GM21528 (cell line): ENCODE measurements at regions not wholly inside any gene's neighbourhood (a gene's known extent, or its start where the extent isn't known, plus 50 kb on each side); places are given as distances from the start of the nearest gene placed in this dataset.

Experiments
- ATAC-seq: cut with Tn5 transposase; IDR thresholded peaks from one replicate; pipeline ENCODE4 v1.9.1; 2021; ENCODE audit warnings: mild to moderate bottlenecking, moderate library complexity; ENCODE audit not compliant: unreplicated experiment, low FRiP score

GRCh38 chr10:62623223-62623622, 181.3 kb upstream of the ADO start:
- ATAC-seq, result no peak

GRCh38 chr10:62625484-62625883, 179.0 kb upstream of the ADO start:
- ATAC-seq, result no peak

- ATAC-seq, result no peak
Measured at GRCh38 chr10:62626079-62626478, 178.4 kb upstream of the ADO start.

- no peak for ATAC-seq
Measured at GRCh38 chr10:62626817-62627216, 177.7 kb upstream of the ADO start.

- ATAC-seq, result no peak
Measured at GRCh38 chr10:62627983-62628382, 176.5 kb upstream of the ADO start.

- ATAC-seq, result no peak
Measured at GRCh38 chr10:62631241-62631640, 173.3 kb upstream of the ADO start.

- ATAC-seq, result peak; percentile 89
Measured at GRCh38 chr10:62632071-62632809, 172.3 kb upstream of the ADO start.

GRCh38 chr10:62633976-62634375, 170.5 kb upstream of the ADO start:
- no peak for ATAC-seq

GRCh38 chr10:62634576-62634975, 169.9 kb upstream of the ADO start:
- no peak for ATAC-seq

GRCh38 chr10:62635127-62635526, 169.4 kb upstream of the ADO start:
- no peak for ATAC-seq

GRCh38 chr10:62636825-62637248, 167.7 kb upstream of the ADO start:
- ATAC-seq, result no peak

GRCh38 chr10:62637249-62638061, 167.1 kb upstream of the ADO start:
- ATAC-seq, result peak; percentile 65

- ATAC-seq, result peak; percentile 40
Measured at GRCh38 chr10:62638062-62638477, 166.4 kb upstream of the ADO start.

- no peak for ATAC-seq
Measured at GRCh38 chr10:62639144-62639543, 165.4 kb upstream of the ADO start.

- no peak for ATAC-seq
Measured at GRCh38 chr10:62640411-62640810, 164.1 kb upstream of the ADO start.

- ATAC-seq, result no peak
Measured at GRCh38 chr10:62643606-62644587, 160.6 kb upstream of the ADO start.

GRCh38 chr10:62647375-62648092, 157.0 kb upstream of the ADO start:
- no peak for ATAC-seq

- no peak for ATAC-seq
Measured at GRCh38 chr10:62648921-62649320, 155.6 kb upstream of the ADO start.

- no peak for ATAC-seq
Measured at GRCh38 chr10:62650411-62650810, 154.1 kb upstream of the ADO start.

GRCh38 chr10:62651341-62651740, 153.2 kb upstream of the ADO start:
- no peak for ATAC-seq
